IMR-90 (cell line): ENCODE measurements at regions not wholly inside any gene's neighbourhood (a gene's known extent, or its start where the extent isn't known, plus 50 kb on each side); places are given as distances from the start of the nearest gene placed in this dataset.

ENCODE experiments used
- ATAC-seq: fragments of 200-7000 bp; cut with Tn5 transposase; 2 replicates; pipeline ENCODE4 v1.9.1; 2020; ENCODE audit warnings: low read depth, mild to moderate bottlenecking, moderate library complexity
- BruUV-seq: library from RNA; stranded (reverse); fragments of 400-500 nt; replicated peaks from 2 replicates; lab custom pipeline; 2021; lab: Mats Ljungman, UMichigan
- CTCF ChIA-PET: fragments of 300-600 bp; formaldehyde crosslinking; extraction: SDS; loops from one replicate; lab custom pipeline; 2021; ENCODE audit warnings: antibody characterized with exemption; lab: Yijun Ruan, JAX
- POLR2A ChIA-PET: fragments of 300-600 bp; sonication (Branson Sonifier 250); formaldehyde crosslinking; loops from one replicate; lab custom pipeline; 2022; ENCODE audit warnings: antibody characterized with exemption; ENCODE audit not compliant: unreplicated experiment; lab: Charles Lee
- DNase-seq: peaks from one replicate; pipeline ENCODE4 v3.0.0; 2013
- H2AFZ ChIP-seq: replicated peaks from 2 replicates; pipeline ENCODE3; 2013; ENCODE audit warnings: low read length, mild to moderate bottlenecking; ENCODE audit not compliant: poor library complexity
- H2AK5ac ChIP-seq: 2 replicates; pipeline ENCODE4 v1.6.1; 2013; ENCODE audit warnings: low read depth, low read length, inconsistent platforms
- H2AK9ac ChIP-seq: replicated peaks from 2 replicates; pipeline ENCODE3; 2013; ENCODE audit warnings: mild to moderate bottlenecking, low read depth, low read length, moderate library complexity; ENCODE audit not compliant: poor library complexity
- H2BK120ac ChIP-seq: 2 replicates; pipeline ENCODE4 v1.6.1; 2013; ENCODE audit warnings: low read depth, low read length, inconsistent platforms
- H2BK15ac ChIP-seq: 3 replicates; pipeline ENCODE4 v1.6.1; 2013; ENCODE audit warnings: low read depth, low read length, inconsistent platforms
- H2BK20ac ChIP-seq: 2 replicates; pipeline ENCODE4 v1.6.1; 2013; ENCODE audit warnings: low read depth, mild to moderate bottlenecking, inconsistent platforms, low read length, moderate library complexity
- H2BK5ac ChIP-seq: 2 replicates; pipeline ENCODE4 v1.6.1; 2013; ENCODE audit warnings: mild to moderate bottlenecking, low read depth, low read length, inconsistent platforms; ENCODE audit not compliant: poor library complexity, severe bottlenecking
- H3K14ac ChIP-seq: replicated peaks from 2 replicates; pipeline ENCODE4 v1.6.1; 2013; ENCODE audit warnings: low read depth, low read length, inconsistent platforms
- H3K18ac ChIP-seq: 2 replicates; pipeline ENCODE4 v1.6.1; 2013; ENCODE audit warnings: low read depth, low read length, control low read depth
- H3K23ac ChIP-seq: 2 replicates; pipeline ENCODE4 v1.6.1; 2013; ENCODE audit warnings: low read depth, low read length, inconsistent platforms
- H3K27ac ChIP-seq: 2 replicates; pipeline ENCODE4 v1.5.1; 2013; ENCODE audit warnings: mild to moderate bottlenecking, control low read depth, low read length; ENCODE audit not compliant: insufficient read depth
- H3K27me3 ChIP-seq: 2 replicates; pipeline ENCODE4 v1.6.1; 2013; ENCODE audit warnings: low read length; ENCODE audit not compliant: control insufficient read depth, insufficient read depth
- H3K36me3 ChIP-seq: 2 replicates; pipeline ENCODE4 v1.6.1; 2013; ENCODE audit warnings: low read length, mixed read lengths; ENCODE audit not compliant: control insufficient read depth, insufficient read depth
- H3K4ac ChIP-seq: 2 replicates; pipeline ENCODE4 v1.6.1; 2013; ENCODE audit warnings: low read depth, low read length, inconsistent platforms
- H3K4me1 ChIP-seq: 2 replicates; pipeline ENCODE4 v1.6.1; 2013; ENCODE audit warnings: low read length, mixed read lengths; ENCODE audit not compliant: control insufficient read depth, insufficient read depth
- H3K4me2 ChIP-seq: 2 replicates; pipeline ENCODE4 v1.6.1; 2013; ENCODE audit warnings: low read depth, mild to moderate bottlenecking, control low read depth, low read length, moderate library complexity
- H3K4me3 ChIP-seq: 2 replicates; pipeline ENCODE4 v1.5.1; 2013; ENCODE audit warnings: low read depth, mild to moderate bottlenecking, control low read depth, low read length, moderate library complexity; ENCODE audit not compliant: insufficient read depth
- H3K56ac ChIP-seq: 2 replicates; pipeline ENCODE4 v1.6.1; 2013; ENCODE audit warnings: low read length, inconsistent platforms; ENCODE audit not compliant: insufficient read depth; ENCODE audit errors: extremely low read depth
- H3K79me1 ChIP-seq, 2 experiments: 2 replicates each; pipeline ENCODE4 v1.6.1; 2013; ENCODE audit warnings: low read length in 2 of 2, inconsistent platforms in 1 of 2, low read depth in 1 of 2
- H3K9ac ChIP-seq: 2 replicates; pipeline ENCODE4 v1.6.1; 2013; ENCODE audit warnings: low read depth, low read length, control low read depth
- H3K9me1 ChIP-seq: 2 replicates; pipeline ENCODE4 v1.6.1; 2013; ENCODE audit warnings: low read length, inconsistent platforms; ENCODE audit not compliant: insufficient read depth
- H3K9me3 ChIP-seq: 2 replicates; pipeline ENCODE4 v1.6.1; 2013; ENCODE audit warnings: low read length; ENCODE audit not compliant: control insufficient read depth, insufficient read depth
- H4K20me1 ChIP-seq: 2 replicates; pipeline ENCODE4 v1.6.1; 2013; ENCODE audit warnings: low read length, inconsistent platforms; ENCODE audit not compliant: insufficient read depth
- H4K5ac ChIP-seq: 2 replicates; pipeline ENCODE4 v1.6.1; 2013; ENCODE audit warnings: mild to moderate bottlenecking, low read depth, low read length, control low read depth
- H4K8ac ChIP-seq, 2 experiments: 2 replicates each; pipeline ENCODE4 v1.6.1; 2013; ENCODE audit warnings: low read depth in 2 of 2, low read length in 2 of 2, control low read depth in 1 of 2, inconsistent platforms in 1 of 2
- H4K91ac ChIP-seq: 2 replicates; pipeline ENCODE4 v1.6.1; 2013; ENCODE audit warnings: low read depth, low read length, inconsistent platforms; ENCODE audit not compliant: insufficient read depth
- BHLHE40 ChIP-seq: fragments of 150-350 bp; IDR thresholded peaks from 2 replicates; pipeline ENCODE4 v1.6.1; 2016; ENCODE audit warnings: mild to moderate bottlenecking, low read depth, low read length
- CEBPB ChIP-seq: IDR thresholded peaks from 2 replicates; pipeline ENCODE4 v1.6.1; 2012; ENCODE audit warnings: low read depth, low read length, improper control_type of control experiment
- CHD1 ChIP-seq: IDR thresholded peaks from 2 replicates; pipeline ENCODE4 v1.6.1; 2012; ENCODE audit warnings: low read depth, low read length, improper control_type of control experiment
- FOS ChIP-seq: fragments of 150-350 bp; IDR thresholded peaks from 2 replicates; pipeline ENCODE4 v1.6.1; 2016; ENCODE audit warnings: low read depth, low read length
- MXI1 ChIP-seq: IDR thresholded peaks from 2 replicates; pipeline ENCODE4 v1.6.1; 2012; ENCODE audit warnings: low read depth, mild to moderate bottlenecking, low read length, moderate library complexity, borderline replicate concordance
- NFE2L2 ChIP-seq: fragments of 150-350 bp; IDR thresholded peaks from 2 replicates; pipeline ENCODE4 v1.6.1; 2016; ENCODE audit warnings: low read depth, mild to moderate bottlenecking, low read length
- POLR2A ChIP-seq: IDR thresholded peaks from 2 replicates; pipeline ENCODE4 v1.6.1; 2012; ENCODE audit warnings: mild to moderate bottlenecking, low read depth, low read length
- RCOR1 ChIP-seq: IDR thresholded peaks from 2 replicates; pipeline ENCODE4 v1.6.1; 2012; ENCODE audit warnings: mild to moderate bottlenecking, low read length, improper control_type of control experiment; ENCODE audit not compliant: insufficient replicate concordance
- RFX5 ChIP-seq: IDR thresholded peaks from 2 replicates; pipeline ENCODE4 v1.8.0; 2012; ENCODE audit warnings: low read depth, mild to moderate bottlenecking, low read length, moderate library complexity
- SMC3 ChIP-seq: fragments of 150-350 bp; IDR thresholded peaks from 2 replicates; pipeline ENCODE4 v1.6.1; 2016; ENCODE audit warnings: low read depth, mild to moderate bottlenecking, antibody characterized with exemption, low read length, moderate library complexity
- WGBS, 2 experiments: methylation state at CpG; one replicate each; pipeline versions ENCODE4 v1.1.5 to v1.1.7; 2013; ENCODE audit warnings: missing lambda C conversion rate in 2 of 2; ENCODE audit not compliant: insufficient read length in 1 of 2; ENCODE audit errors: extremely low coverage in 2 of 2; 5-methylcytosine and 5-hydroxymethylcytosine counted together
- dilution Hi-C: fragments of 300-500 bp; cut with HindIII; formaldehyde crosslinking; loops from one replicate; pipeline ENCODE4 v1.14.3; 2018; ENCODE audit warnings: low sequenced_read_pairs; ENCODE audit not compliant: unreplicated experiment
- in situ Hi-C: fragments of 300-500 bp; cut with MboI; formaldehyde crosslinking; loops from 3 replicates; pipeline ENCODE4 v1.14.3; 2019; ENCODE audit warnings: low sequenced_read_pairs, inconsistent platforms, mixed read lengths
- intact Hi-C: fragments of 100-400 bp; cut with micrococcal nuclease; formaldehyde crosslinking; loops from 2 replicates; pipeline ENCODE4 v1.10.0; 2022
- TF ChIP-seq, protein P1 (sequence below): conservative IDR thresholded peaks from 2 replicates; pipeline ENCODE4 v1.5.1; 2012; ENCODE audit warnings: mild to moderate bottlenecking, low read depth, low read length, improper control_type of control experiment
- TF ChIP-seq, protein P2 (sequence below): fragments of 150-350 bp; IDR thresholded peaks from 2 replicates; pipeline ENCODE4 v1.6.1; 2017; ENCODE audit warnings: mild to moderate bottlenecking, antibody characterized with exemption, low read length, low read depth

DNA sequence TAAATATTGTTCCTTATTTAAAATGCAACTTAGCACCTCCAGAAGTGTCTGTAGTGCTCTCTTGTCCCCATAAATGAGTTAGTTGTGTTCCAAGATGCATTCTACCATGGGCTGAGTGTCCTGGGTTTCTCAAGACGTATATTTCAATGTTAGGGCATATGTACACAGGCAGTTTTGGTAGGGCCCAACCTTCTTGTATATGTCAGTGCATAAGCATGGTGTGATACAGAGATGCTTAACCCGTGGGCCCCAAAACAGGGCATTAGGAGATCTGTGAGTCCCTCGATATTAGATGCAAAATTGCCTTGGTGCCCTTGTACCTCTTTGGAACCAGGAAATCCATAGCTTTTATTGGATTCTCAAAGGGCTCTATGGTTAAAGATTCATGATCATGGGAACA lies 91.5 kb upstream of the HIVEP1 start (continued):
- TF ChIP-seq, protein P1, sequence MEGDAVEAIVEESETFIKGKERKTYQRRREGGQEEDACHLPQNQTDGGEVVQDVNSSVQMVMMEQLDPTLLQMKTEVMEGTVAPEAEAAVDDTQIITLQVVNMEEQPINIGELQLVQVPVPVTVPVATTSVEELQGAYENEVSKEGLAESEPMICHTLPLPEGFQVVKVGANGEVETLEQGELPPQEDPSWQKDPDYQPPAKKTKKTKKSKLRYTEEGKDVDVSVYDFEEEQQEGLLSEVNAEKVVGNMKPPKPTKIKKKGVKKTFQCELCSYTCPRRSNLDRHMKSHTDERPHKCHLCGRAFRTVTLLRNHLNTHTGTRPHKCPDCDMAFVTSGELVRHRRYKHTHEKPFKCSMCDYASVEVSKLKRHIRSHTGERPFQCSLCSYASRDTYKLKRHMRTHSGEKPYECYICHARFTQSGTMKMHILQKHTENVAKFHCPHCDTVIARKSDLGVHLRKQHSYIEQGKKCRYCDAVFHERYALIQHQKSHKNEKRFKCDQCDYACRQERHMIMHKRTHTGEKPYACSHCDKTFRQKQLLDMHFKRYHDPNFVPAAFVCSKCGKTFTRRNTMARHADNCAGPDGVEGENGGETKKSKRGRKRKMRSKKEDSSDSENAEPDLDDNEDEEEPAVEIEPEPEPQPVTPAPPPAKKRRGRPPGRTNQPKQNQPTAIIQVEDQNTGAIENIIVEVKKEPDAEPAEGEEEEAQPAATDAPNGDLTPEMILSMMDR = no peak

DNA sequence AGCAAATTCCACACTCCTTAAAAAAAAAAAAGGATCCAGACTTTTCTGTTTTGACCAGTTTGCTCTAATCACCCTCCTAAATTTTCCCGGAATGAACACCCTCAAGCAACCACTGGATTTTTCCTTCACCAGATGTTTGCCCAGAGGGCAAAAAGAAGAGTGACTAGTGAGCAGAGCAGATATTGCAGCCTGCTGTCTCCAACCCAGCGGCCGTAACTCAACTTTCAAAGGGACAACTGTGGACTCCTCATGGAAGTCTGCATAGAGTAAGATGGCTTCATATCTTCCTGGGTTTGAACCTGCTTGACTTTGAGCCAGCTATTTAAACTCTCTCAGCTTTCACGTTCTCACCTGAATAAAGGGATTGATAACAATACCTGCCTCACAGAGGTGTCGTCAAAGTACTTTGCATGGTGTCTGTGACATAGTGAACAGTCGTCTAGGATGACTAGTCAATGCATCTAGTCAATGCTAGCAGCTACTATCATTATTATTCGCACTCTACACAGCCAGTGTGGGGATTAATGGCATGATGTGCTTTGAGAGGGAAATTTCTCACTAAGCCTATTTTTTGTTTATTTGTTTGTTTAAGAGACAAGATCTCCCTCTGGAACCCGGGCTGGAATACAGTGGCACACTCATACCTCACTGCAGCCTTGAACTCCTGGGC lies 92.2 kb upstream of the HIVEP1 start:
- H3K14ac ChIP-seq = no peak overlapping the region
- no peak overlapping the region for H2AK9ac ChIP-seq
- H3K79me1 ChIP-seq = no peaks in the 10 kb centered on the region
- H2BK20ac ChIP-seq = peak overlapping the region; percentile 63; the same call in 1 of the 2 replicates
- H3K4me2 ChIP-seq = no peak overlapping the region
- H3K27me3 ChIP-seq = no peaks in the 10 kb centered on the region
- no peak overlapping the region for H3K18ac ChIP-seq
- H2AK5ac ChIP-seq = peak overlapping the region; percentile 75
- H3K9ac ChIP-seq = no peak overlapping the region
- no peak for DNase-seq
- dilution Hi-C loops (no loop called here), intact Hi-C loops (loop anchor here (5.0 kb wide), 3 partner anchors 92 to 333 kb away; partner anchors contain the start of gene HIVEP1), in situ Hi-C loops (no loop called here)
- no peak overlapping the region for H2AFZ ChIP-seq
- H3K4me3 ChIP-seq = no peak overlapping the region
- no peak overlapping the region for H4K5ac ChIP-seq
- H3K9me1 ChIP-seq = peaks cover 10% of the 10 kb centered on the region; the same call in 1 of the 2 replicates
- H3K27ac ChIP-seq = no peak overlapping the region
- WGBS, 2 experiments = no CpG with 5 or more reads among the region's 8 CpGs
- H3K9me3 ChIP-seq = no peaks in the 10 kb centered on the region
- no peak overlapping the region for H4K8ac ChIP-seq
- 0 out of 3 replicates have a peak overlapping the region, but pooled peaks have one; percentile 31 for H2BK15ac ChIP-seq
- peaks cover 18% of the 10 kb centered on the region for H3K4me1 ChIP-seq
- BruUV-seq = no TSS peak
- no peak overlapping the region for H2BK5ac ChIP-seq
- H3K36me3 ChIP-seq = no peaks in the 10 kb centered on the region
- ChIA-PET POLR2A (no interaction called here), CTCF (no interaction called here)
- no peak overlapping the region for H3K56ac ChIP-seq
- no peak for ATAC-seq
- H3K23ac ChIP-seq = no peak overlapping the region
- H2BK120ac ChIP-seq = peak overlapping the region; percentile 28
- no peaks in the 10 kb centered on the region for H4K20me1 ChIP-seq
- no peak overlapping the region for H4K91ac ChIP-seq
- peak overlapping the region; percentile 68 for H3K4ac ChIP-seq
- no peak for TF ChIP-seq MXI1
- TF ChIP-seq, protein P1 = no peak
- TF ChIP-seq CEBPB = no peak
- no peak for TF ChIP-seq RFX5
- no peak for TF ChIP-seq NFE2L2
- TF ChIP-seq, protein P2, sequence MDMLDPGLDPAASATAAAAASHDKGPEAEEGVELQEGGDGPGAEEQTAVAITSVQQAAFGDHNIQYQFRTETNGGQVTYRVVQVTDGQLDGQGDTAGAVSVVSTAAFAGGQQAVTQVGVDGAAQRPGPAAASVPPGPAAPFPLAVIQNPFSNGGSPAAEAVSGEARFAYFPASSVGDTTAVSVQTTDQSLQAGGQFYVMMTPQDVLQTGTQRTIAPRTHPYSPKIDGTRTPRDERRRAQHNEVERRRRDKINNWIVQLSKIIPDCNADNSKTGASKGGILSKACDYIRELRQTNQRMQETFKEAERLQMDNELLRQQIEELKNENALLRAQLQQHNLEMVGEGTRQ = no peak
- no peak for TF ChIP-seq BHLHE40
- no peak for TF ChIP-seq POLR2A
- TF ChIP-seq RCOR1 = no peak
- TF ChIP-seq CHD1 = no peak
- no peak for TF ChIP-seq FOS
- TF ChIP-seq SMC3 = no peak
